AG10803 (cell line): ENCODE measurements at regions not wholly inside any gene's neighbourhood (a gene's known extent, or its start where the extent isn't known, plus 50 kb on each side); places are given as distances from the start of the nearest gene placed in this dataset.

Experiments used
- DNase-seq: peaks from one replicate; pipeline ENCODE4 v3.0.0; 2010; ENCODE audit warnings: low read depth
- H3K4me3 ChIP-seq: 2 replicates; pipeline ENCODE4 v1.5.1; 2011; ENCODE audit warnings: mild to moderate bottlenecking, low read length, control low read depth
- CTCF ChIP-seq: conservative IDR thresholded peaks from 2 replicates; pipeline ENCODE4 v1.5.1; 2011; ENCODE audit warnings: mild to moderate bottlenecking, low read length, control low read depth, inconsistent platforms

DNA sequence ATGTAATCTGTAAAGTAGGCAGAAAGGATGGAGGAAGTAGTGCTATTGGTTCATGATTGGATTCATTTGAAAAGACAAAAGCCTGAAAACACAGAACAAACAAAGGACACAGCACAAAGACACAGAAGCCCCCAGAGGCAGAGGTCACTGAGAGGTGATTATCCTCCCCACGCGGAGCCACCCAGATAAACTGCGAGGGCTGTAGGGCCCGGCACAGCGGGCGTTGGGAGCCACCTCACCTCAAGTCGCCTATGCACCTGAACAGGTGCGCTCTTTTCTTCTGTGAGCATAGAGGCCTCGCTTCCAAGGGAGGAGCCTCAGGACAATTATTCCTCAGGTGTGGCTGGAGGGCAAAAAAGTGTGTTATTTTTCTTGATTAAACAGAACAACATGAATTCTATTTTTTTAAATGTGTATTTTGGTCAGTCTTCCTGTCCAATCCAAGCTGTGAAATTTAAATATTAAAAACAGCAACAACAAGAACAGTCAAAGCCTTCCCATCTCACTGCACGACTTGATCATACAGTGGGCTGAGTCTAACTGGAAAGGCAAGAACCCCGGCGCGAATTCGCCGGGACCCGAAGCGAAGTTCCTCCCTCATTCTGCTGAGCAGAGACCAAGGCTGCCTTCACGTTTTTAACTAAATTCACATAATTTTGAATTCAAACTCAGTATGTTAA lies 205.3 kb downstream of the THBS2 start:
- TF ChIP-seq CTCF: no peak
- DNase-seq: no peak
- H3K4me3 ChIP-seq: no peak overlapping the region

- H3K4me3 ChIP-seq: no peak overlapping the region
- DNase-seq: no peak
- no peak for TF ChIP-seq CTCF
These were observed 206.3 kb downstream of the THBS2 start for GRCh38 chr6:169047345-169047744.

GRCh38 chr6:169046483-169047192 lies 207.0 kb downstream of the THBS2 start:
- DNase-seq: peak; percentile 57
- no peak for TF ChIP-seq CTCF
- H3K4me3 ChIP-seq: no peak overlapping the region

- DNase-seq: peak; percentile 43
These were observed 207.6 kb downstream of the THBS2 start for GRCh38 chr6:169046021-169046420.

GRCh38 chr6:169045486-169045885 lies 208.2 kb downstream of the THBS2 start:
- DNase-seq: no peak
- no peak for TF ChIP-seq CTCF
- no peak overlapping the region for H3K4me3 ChIP-seq

More at GRCh38 chr6:169046021-169046420, 207.6 kb downstream of the THBS2 start:
- no peak for TF ChIP-seq CTCF
- H3K4me3 ChIP-seq: no peak overlapping the region

DNA sequence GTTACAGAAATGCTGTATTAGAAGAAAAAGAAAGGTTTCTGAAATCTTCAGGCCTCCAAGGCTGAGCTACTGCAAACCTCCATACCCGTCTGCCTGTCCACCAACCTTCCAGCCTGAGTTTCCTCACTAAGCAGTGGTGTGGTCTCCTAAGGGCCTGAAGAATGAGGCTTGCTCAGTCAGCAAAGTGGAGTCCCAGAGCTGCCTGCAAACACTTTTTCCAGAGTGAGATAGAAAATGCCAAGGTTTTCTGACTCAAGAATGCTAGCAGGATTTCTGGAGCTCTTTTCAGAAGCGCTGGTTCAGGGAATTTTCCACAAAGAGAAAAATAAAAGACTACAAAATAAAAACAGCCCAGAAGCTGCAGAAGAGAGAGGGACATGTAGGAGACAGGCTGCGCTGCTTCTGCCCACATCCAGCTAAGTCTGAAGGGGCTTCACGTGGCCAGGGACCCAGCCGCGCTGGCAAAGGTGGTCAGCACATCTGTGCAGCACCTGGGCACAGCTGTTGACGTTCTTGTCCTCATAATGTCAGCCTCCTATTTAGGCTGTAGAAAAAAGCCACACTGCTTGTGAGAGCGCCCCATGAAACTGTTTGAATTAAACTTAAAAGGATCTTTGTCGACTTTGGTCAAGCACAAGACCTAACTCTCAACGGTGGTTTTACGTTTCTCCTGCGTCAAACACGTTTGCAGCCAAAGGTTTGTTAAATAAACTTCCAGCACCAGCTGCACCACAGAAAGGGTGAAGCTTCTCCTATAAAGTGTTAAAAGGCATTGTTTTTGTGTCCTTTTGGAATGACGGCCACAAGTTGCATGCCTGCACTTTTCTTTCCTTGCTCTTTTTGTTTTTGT lies 209.0 kb downstream of the THBS2 start:
- DNase-seq: no peak
- H3K4me3 ChIP-seq: no peak overlapping the region
- no peak for TF ChIP-seq CTCF
